GM12891 (cell line): ENCODE measurements at regions not wholly inside any gene's neighbourhood (a gene's known extent, or its start where the extent isn't known, plus 50 kb on each side); places are given as distances from the start of the nearest gene placed in this dataset.

Experiments used
- POLR2A ChIP-seq: IDR thresholded peaks from 2 replicates; pipeline ENCODE4 v1.6.1; 2011; ENCODE audit warnings: low read depth, low read length, control low read depth
- POLR2AphosphoS5 ChIP-seq: IDR thresholded peaks from 2 replicates; pipeline ENCODE4 v1.6.1; 2011; ENCODE audit warnings: low read depth, low read length, control low read depth
- SPI1 ChIP-seq: IDR thresholded peaks from 2 replicates; pipeline ENCODE4 v1.6.1; 2011; ENCODE audit warnings: low read depth, low read length, control low read depth
- TAF1 ChIP-seq: IDR thresholded peaks from 2 replicates; pipeline ENCODE4 v1.6.1; 2011; ENCODE audit warnings: low read depth, low read length, control low read depth

GRCh38 chr7:104961821-104962220 lies 52.2 kb upstream of the KMT2E start:
- TF ChIP-seq SPI1 (no peak), POLR2AphosphoS5 (no peak), POLR2A (no peak), TAF1 (no peak)
